ENCODE measurements at regions not wholly inside any gene's neighbourhood (a gene's known extent, or its start where the extent isn't known, plus 50 kb on each side); places are given as distances from the start of the nearest gene placed in this dataset.

GRCh38 chr17:31792007-31792585, 66.9 kb downstream of the COPRS start:
- no peaks in the 10 kb centered on the region for H3K79me2 ChIP-seq (ENCODE audit: insufficient read depth, low read length)
- H3K9ac ChIP-seq (ENCODE audit: low read depth, low read length, poor library complexity, severe bottlenecking) = no peak overlapping the region
- H3K4me3 ChIP-seq (ENCODE audit: low read length, poor library complexity, severe bottlenecking) = no peak overlapping the region
- no peaks in the 10 kb centered on the region for H3K36me3 ChIP-seq (ENCODE audit: insufficient read depth, low read length)
- no peak overlapping the region for H3K4me2 ChIP-seq (ENCODE audit: low read depth, low read length, poor library complexity, severe bottlenecking)
- no peak for TF ChIP-seq CTCF (conservative IDR thresholded peaks at IDR 0.05; ENCODE audit: low read length)
- TF ChIP-seq EZH2phosphoT487 (IDR thresholded peaks at IDR 0.05; ENCODE audit: borderline replicate concordance) = no peak
- no peaks in the 10 kb centered on the region for H4K20me1 ChIP-seq (ENCODE audit: insufficient read depth, low read length, poor library complexity, severe bottlenecking)
- H3K4me1 ChIP-seq (ENCODE audit: insufficient read depth, low read length, poor library complexity, severe bottlenecking) = peaks cover 11% of the 10 kb centered on the region
- no peaks in the 10 kb centered on the region for H3K9me3 ChIP-seq (ENCODE audit: insufficient read depth, low read depth, low read length)
- H3K27me3 ChIP-seq (ENCODE audit: insufficient read depth, low read length, poor library complexity, severe bottlenecking) = no peaks in the 10 kb centered on the region
- H3K9me2 ChIP-seq (replicated peaks; ENCODE audit: low read depth, low read length) = no peaks in the 10 kb centered on the region
- no peak overlapping the region for H2AFZ ChIP-seq (ENCODE audit: low read length)
- no peaks in the 10 kb centered on the region for H3F3A ChIP-seq (ENCODE audit: low read depth)

- Histone ChIP-seq H3K9me3 (ENCODE audit: insufficient read depth, low read depth, low read length) (no peaks in the 10 kb centered on the region), H3K27me3 (ENCODE audit: insufficient read depth, low read length, poor library complexity, severe bottlenecking) (no peaks in the 10 kb centered on the region), H3K9me2 (replicated peaks; ENCODE audit: low read depth, low read length) (no peaks in the 10 kb centered on the region), H2AFZ (ENCODE audit: low read length) (no peak overlapping the region), H4K20me1 (ENCODE audit: insufficient read depth, low read length, poor library complexity, severe bottlenecking) (no peaks in the 10 kb centered on the region), H3K4me2 (ENCODE audit: low read depth, low read length, poor library complexity, severe bottlenecking) (no peak overlapping the region), H3K9ac (ENCODE audit: low read depth, low read length, poor library complexity, severe bottlenecking) (no peak overlapping the region), H3K4me3 (ENCODE audit: low read length, poor library complexity, severe bottlenecking) (no peak overlapping the region), H3K79me2 (ENCODE audit: insufficient read depth, low read length) (no peaks in the 10 kb centered on the region), H3K4me1 (ENCODE audit: insufficient read depth, low read length, poor library complexity, severe bottlenecking) (peaks cover 11% of the 10 kb centered on the region), H3F3A (ENCODE audit: low read depth) (no peaks in the 10 kb centered on the region), H3K36me3 (ENCODE audit: insufficient read depth, low read length) (no peaks in the 10 kb centered on the region)
- TF ChIP-seq CTCF (conservative IDR thresholded peaks at IDR 0.05; ENCODE audit: low read length) (no peak), EZH2phosphoT487 (IDR thresholded peaks at IDR 0.05; ENCODE audit: borderline replicate concordance) (no peak)
Observed at GRCh38 chr17:31789707-31790505, 69.1 kb downstream of the COPRS start.

GRCh38 chr17:31788956-31789355, 70.1 kb downstream of the COPRS start:
- Histone ChIP-seq H3K79me2 (ENCODE audit: insufficient read depth, low read length) (no peaks in the 10 kb centered on the region), H3F3A (ENCODE audit: low read depth) (no peaks in the 10 kb centered on the region), H2AFZ (ENCODE audit: low read length) (no peak overlapping the region), H3K36me3 (ENCODE audit: insufficient read depth, low read length) (no peaks in the 10 kb centered on the region), H3K27me3 (ENCODE audit: insufficient read depth, low read length, poor library complexity, severe bottlenecking) (no peaks in the 10 kb centered on the region), H3K9me2 (replicated peaks; ENCODE audit: low read depth, low read length) (no peaks in the 10 kb centered on the region), H3K4me2 (ENCODE audit: low read depth, low read length, poor library complexity, severe bottlenecking) (no peak overlapping the region), H4K20me1 (ENCODE audit: insufficient read depth, low read length, poor library complexity, severe bottlenecking) (no peaks in the 10 kb centered on the region), H3K4me1 (ENCODE audit: insufficient read depth, low read length, poor library complexity, severe bottlenecking) (peaks cover 11% of the 10 kb centered on the region), H3K4me3 (ENCODE audit: low read length, poor library complexity, severe bottlenecking) (no peak overlapping the region), H3K9ac (ENCODE audit: low read depth, low read length, poor library complexity, severe bottlenecking) (no peak overlapping the region), H3K9me3 (ENCODE audit: insufficient read depth, low read depth, low read length) (no peaks in the 10 kb centered on the region)
- TF ChIP-seq EZH2phosphoT487 (IDR thresholded peaks at IDR 0.05; ENCODE audit: borderline replicate concordance) (no peak), CTCF (conservative IDR thresholded peaks at IDR 0.05; ENCODE audit: low read length) (no peak)

Measured in Loucy (cell line).